ENCODE measurements at regions not wholly inside any gene's neighbourhood (a gene's known extent, or its start where the extent isn't known, plus 50 kb on each side); places are given as distances from the start of the nearest gene placed in this dataset.

GRCh38 chr16:24414534-24414933, 124.8 kb upstream of the RBBP6 start:
- DNase-seq (ENCODE audit: low read depth) = no peak

GRCh38 chr16:24418733-24419132, 120.6 kb upstream of the RBBP6 start:
- no peak for DNase-seq (ENCODE audit: low read depth)

- DNase-seq (ENCODE audit: low read depth) = peak; percentile 40
Observed at GRCh38 chr16:24423312-24423711, 116.1 kb upstream of the RBBP6 start.

GRCh38 chr16:24424364-24424763, 115.0 kb upstream of the RBBP6 start:
- DNase-seq (ENCODE audit: low read depth) = no peak

- no peak for DNase-seq (ENCODE audit: low read depth)
Observed at GRCh38 chr16:24427840-24428239, 111.5 kb upstream of the RBBP6 start.

- DNase-seq (ENCODE audit: low read depth) = no peak
Observed at GRCh38 chr16:24428756-24429155, 110.6 kb upstream of the RBBP6 start.

GRCh38 chr16:24430954-24431760, 108.2 kb upstream of the RBBP6 start:
- DNase-seq (ENCODE audit: low read depth) = peak; percentile 77

GRCh38 chr16:24433706-24434105, 105.7 kb upstream of the RBBP6 start:
- DNase-seq (ENCODE audit: low read depth) = no peak

- no peak for DNase-seq (ENCODE audit: low read depth)
Observed at GRCh38 chr16:24440306-24440705, 99.1 kb upstream of the RBBP6 start.

- no peak for DNase-seq (ENCODE audit: low read depth)
Observed at GRCh38 chr16:24442631-24443030, 96.7 kb upstream of the RBBP6 start.

GRCh38 chr16:24445216-24445615, 94.2 kb upstream of the RBBP6 start:
- DNase-seq (ENCODE audit: low read depth) = no peak

- DNase-seq (ENCODE audit: low read depth) = no peak
Observed at GRCh38 chr16:24446189-24446588, 93.2 kb upstream of the RBBP6 start.

GRCh38 chr16:24452724-24453123, 86.6 kb upstream of the RBBP6 start:
- no peak for DNase-seq (ENCODE audit: low read depth)

- no peak for DNase-seq (ENCODE audit: low read depth)
Observed at GRCh38 chr16:24463196-24463945, 76.0 kb upstream of the RBBP6 start.

- no peak for DNase-seq (ENCODE audit: low read depth)
Observed at GRCh38 chr16:24471561-24472350, 67.6 kb upstream of the RBBP6 start.

GRCh38 chr16:24477492-24477891, 61.9 kb upstream of the RBBP6 start:
- DNase-seq (ENCODE audit: low read depth) = no peak

GRCh38 chr16:24478401-24478800, 61.0 kb upstream of the RBBP6 start:
- no peak for DNase-seq (ENCODE audit: low read depth)

- DNase-seq (ENCODE audit: low read depth) = no peak
Observed at GRCh38 chr16:24482681-24483202, 56.6 kb upstream of the RBBP6 start.

- DNase-seq (ENCODE audit: low read depth) = no peak
Observed at GRCh38 chr16:24488045-24488444, 51.3 kb upstream of the RBBP6 start.

Measured in RPMI7951 (cell line).